ENCODE measurements at regions not wholly inside any gene's neighbourhood (a gene's known extent, or its start where the extent isn't known, plus 50 kb on each side); places are given as distances from the start of the nearest gene placed in this dataset.
"Not testable (repeated sequence)": the region's sequence is repeated elsewhere in the genome, so short reads cannot be mapped to it uniquely, and the experiment has no call there.

DNA sequence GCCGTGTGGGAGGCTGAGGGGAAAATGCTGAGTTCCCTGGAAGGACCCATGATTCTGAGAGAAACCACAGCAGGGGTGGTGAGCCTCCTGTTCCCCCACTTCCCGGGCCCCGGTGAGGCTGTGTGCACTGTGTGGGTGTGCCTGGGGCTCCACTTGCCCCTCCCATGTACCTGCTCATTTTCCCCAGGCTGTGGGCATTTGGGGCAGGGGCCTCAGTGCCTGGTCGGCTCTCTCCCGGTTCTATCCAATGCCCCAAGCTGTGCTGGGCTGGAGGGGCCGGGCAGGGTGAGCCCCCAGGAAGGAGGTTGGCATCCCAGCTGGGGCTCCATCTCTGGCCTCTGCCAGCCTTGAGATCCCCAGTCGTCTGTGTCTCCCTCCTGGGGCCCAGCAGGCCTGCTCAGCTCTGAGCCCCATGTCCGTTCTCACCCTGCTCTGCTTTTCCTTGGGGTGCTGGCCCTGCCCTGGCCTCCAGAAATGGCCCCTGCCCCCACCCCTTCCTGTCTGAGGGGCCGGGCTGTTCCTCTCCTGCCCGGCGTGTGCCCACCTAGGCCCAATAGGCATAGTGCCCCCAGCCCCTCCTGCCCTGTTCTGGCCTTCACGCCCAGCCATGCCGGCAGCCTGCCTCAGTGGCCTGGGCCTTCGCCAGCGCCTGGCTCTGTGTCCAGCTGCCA lies 80.1 kb downstream of the TMEM121 start:
- WGBS, 2 donors: 71 to 74% methylated on average over 10 to 15 of the region's 15 CpGs

GRCh38 chr14:105607025-105607424 lies 80.6 kb downstream of the TMEM121 start:
- 72 to 74% methylated on average over 11 to 15 of the region's 16 CpGs for WGBS, 2 donors

More for the DNA sequence above, 80.1 kb downstream of the TMEM121 start:
- H3K4me1 ChIP-seq (ENCODE audit: control insufficient read depth in 2 of 2, insufficient read depth in 2 of 2, low read length in 1 of 2); H3K4me3 ChIP-seq (ENCODE audit: low read depth in 1 of 2, low read length in 2 of 2); H3K9me3 ChIP-seq (ENCODE audit: control insufficient read depth in 2 of 2, insufficient read depth in 1 of 2, low read depth in 1 of 2, low read length in 1 of 2); H3K27ac ChIP-seq (ENCODE audit: low read depth in 2 of 2, low read length in 1 of 2); H3K36me3 ChIP-seq (ENCODE audit: control insufficient read depth in 2 of 2, insufficient read depth in 2 of 2, low read length in 1 of 2); H3K27me3 ChIP-seq (ENCODE audit: control insufficient read depth in 1 of 2, insufficient read depth in 2 of 2, low read length in 2 of 2): not testable (repeated sequence)

DNA sequence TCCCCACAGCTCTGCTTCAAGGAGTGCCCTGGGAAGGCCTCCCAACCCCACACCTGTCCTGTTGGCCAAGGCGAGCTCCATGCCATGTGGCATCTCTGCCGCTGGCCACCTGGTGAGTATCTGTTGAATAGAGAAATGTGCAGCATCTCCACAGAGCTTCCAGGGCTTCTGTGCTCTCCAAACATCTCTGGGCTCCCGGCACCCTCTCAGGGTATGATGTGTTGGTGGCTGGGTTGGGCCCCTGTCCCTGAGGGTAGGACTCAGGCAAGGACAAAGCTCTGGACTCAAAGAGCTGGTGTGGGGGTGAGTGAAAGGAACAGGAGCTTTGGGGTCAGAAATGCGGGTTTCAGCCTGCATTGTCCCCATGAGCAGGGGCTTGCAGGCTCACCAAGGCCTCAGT lies 88.6 kb downstream of the TMEM121 start:
- H3K27me3 ChIP-seq (ENCODE audit: control insufficient read depth in 1 of 2, insufficient read depth in 2 of 2, low read length in 2 of 2); H3K4me3 ChIP-seq (ENCODE audit: low read depth in 1 of 2, low read length in 2 of 2); H3K4me1 ChIP-seq (ENCODE audit: control insufficient read depth in 2 of 2, insufficient read depth in 2 of 2, low read length in 1 of 2); H3K36me3 ChIP-seq (ENCODE audit: control insufficient read depth in 2 of 2, insufficient read depth in 2 of 2, low read length in 1 of 2); H3K27ac ChIP-seq (ENCODE audit: low read depth in 2 of 2, low read length in 1 of 2); H3K9me3 ChIP-seq (ENCODE audit: control insufficient read depth in 2 of 2, insufficient read depth in 1 of 2, low read depth in 1 of 2, low read length in 1 of 2): not testable (repeated sequence)
- WGBS, 2 donors: 73 to 75% methylated on average over 1 to 2 of the region's 4 CpGs

More at GRCh38 chr14:105607025-105607424, 80.6 kb downstream of the TMEM121 start:
- H3K4me3 ChIP-seq (ENCODE audit: low read depth in 1 of 2, low read length in 2 of 2); H3K27me3 ChIP-seq (ENCODE audit: control insufficient read depth in 1 of 2, insufficient read depth in 2 of 2, low read length in 2 of 2); H3K36me3 ChIP-seq (ENCODE audit: control insufficient read depth in 2 of 2, insufficient read depth in 2 of 2, low read length in 1 of 2); H3K4me1 ChIP-seq (ENCODE audit: control insufficient read depth in 2 of 2, insufficient read depth in 2 of 2, low read length in 1 of 2); H3K9me3 ChIP-seq (ENCODE audit: control insufficient read depth in 2 of 2, insufficient read depth in 1 of 2, low read depth in 1 of 2, low read length in 1 of 2); H3K27ac ChIP-seq (ENCODE audit: low read depth in 2 of 2, low read length in 1 of 2): not testable (repeated sequence)

DNA sequence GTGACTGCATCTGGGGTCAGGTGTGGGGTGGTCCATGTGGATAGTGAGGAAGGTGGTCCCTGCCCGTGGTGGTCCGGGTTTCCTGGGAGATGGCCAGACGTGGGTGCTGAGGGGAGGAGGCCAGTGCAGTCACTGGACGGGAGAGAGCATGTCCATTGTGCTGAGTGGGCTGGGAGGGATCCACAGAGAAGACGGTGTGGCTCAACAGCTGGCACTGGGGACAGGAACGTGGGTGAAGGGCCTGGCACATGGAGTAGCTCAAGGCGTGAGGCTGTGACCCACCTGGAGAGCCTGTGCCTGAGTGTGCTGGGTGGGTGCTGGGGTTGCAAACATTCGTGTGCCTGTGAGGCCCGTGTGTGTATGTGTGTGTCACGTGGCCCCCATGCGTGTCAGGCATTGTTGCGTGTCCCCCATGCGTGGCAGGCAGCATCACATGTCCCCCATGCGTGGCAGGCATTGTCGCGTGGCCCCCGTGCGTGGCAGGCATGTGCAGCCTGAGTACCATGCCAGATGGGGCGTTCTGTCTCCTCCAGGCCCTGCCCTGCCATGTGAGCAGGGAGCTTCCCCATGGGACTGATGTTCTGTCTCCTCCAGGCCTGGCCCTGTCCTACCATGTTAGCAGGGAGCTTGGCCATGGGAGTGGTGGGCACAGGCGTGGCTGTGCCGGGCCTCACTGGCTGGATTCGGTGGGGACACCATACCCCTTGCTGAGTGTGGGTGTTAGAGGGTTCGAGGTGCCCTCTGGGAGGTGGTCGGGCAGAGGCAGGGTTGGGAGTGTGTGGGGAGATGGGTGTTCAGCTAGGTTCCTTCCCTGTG lies 89.8 kb downstream of the TMEM121 start:
- 72 to 78% methylated on average over 20 to 24 of the region's 24 CpGs for WGBS, 2 donors
- not testable (repeated sequence) for H3K4me1 ChIP-seq (ENCODE audit: control insufficient read depth in 2 of 2, insufficient read depth in 2 of 2, low read length in 1 of 2); H3K27me3 ChIP-seq (ENCODE audit: control insufficient read depth in 1 of 2, insufficient read depth in 2 of 2, low read length in 2 of 2); H3K4me3 ChIP-seq (ENCODE audit: low read depth in 1 of 2, low read length in 2 of 2); H3K36me3 ChIP-seq (ENCODE audit: control insufficient read depth in 2 of 2, insufficient read depth in 2 of 2, low read length in 1 of 2); H3K9me3 ChIP-seq (ENCODE audit: control insufficient read depth in 2 of 2, insufficient read depth in 1 of 2, low read depth in 1 of 2, low read length in 1 of 2); H3K27ac ChIP-seq (ENCODE audit: low read depth in 2 of 2, low read length in 1 of 2)

GRCh38 chr14:105616802-105617192 lies 90.4 kb downstream of the TMEM121 start:
- Histone ChIP-seq H3K4me3 (ENCODE audit: low read depth in 1 of 2, low read length in 2 of 2) (no peak overlapping the region), H3K27me3 (ENCODE audit: control insufficient read depth in 1 of 2, insufficient read depth in 2 of 2, low read length in 2 of 2) (no peaks in the 10 kb centered on the region), H3K9me3 (ENCODE audit: control insufficient read depth in 2 of 2, insufficient read depth in 1 of 2, low read depth in 1 of 2, low read length in 1 of 2) (peaks cover 0 to 7% of the 10 kb centered on the region in 2 donors), H3K4me1 (ENCODE audit: control insufficient read depth in 2 of 2, insufficient read depth in 2 of 2, low read length in 1 of 2) (peaks cover 0 to 3% of the 10 kb centered on the region in 2 donors), H3K27ac (ENCODE audit: low read depth in 2 of 2, low read length in 1 of 2) (no peak overlapping the region), H3K36me3 (ENCODE audit: control insufficient read depth in 2 of 2, insufficient read depth in 2 of 2, low read length in 1 of 2) (no peaks in the 10 kb centered on the region)
- WGBS, 2 donors: 61 to 69% methylated on average over 8 of the region's 8 CpGs

GRCh38 chr14:105617201-105617777 lies 90.9 kb downstream of the TMEM121 start:
- Histone ChIP-seq H3K9me3 (ENCODE audit: control insufficient read depth in 2 of 2, insufficient read depth in 1 of 2, low read depth in 1 of 2, low read length in 1 of 2) (peaks cover 0 to 7% of the 10 kb centered on the region in 2 donors), H3K27ac (ENCODE audit: low read depth in 2 of 2, low read length in 1 of 2) (no peak overlapping the region), H3K36me3 (ENCODE audit: control insufficient read depth in 2 of 2, insufficient read depth in 2 of 2, low read length in 1 of 2) (no peaks in the 10 kb centered on the region), H3K4me3 (ENCODE audit: low read depth in 1 of 2, low read length in 2 of 2) (no peak overlapping the region), H3K27me3 (ENCODE audit: control insufficient read depth in 1 of 2, insufficient read depth in 2 of 2, low read length in 2 of 2) (no peaks in the 10 kb centered on the region), H3K4me1 (ENCODE audit: control insufficient read depth in 2 of 2, insufficient read depth in 2 of 2, low read length in 1 of 2) (peaks cover 0 to 3% of the 10 kb centered on the region in 2 donors)
- 79% methylated on average over 7 of the region's 7 CpGs for WGBS, 2 donors

DNA sequence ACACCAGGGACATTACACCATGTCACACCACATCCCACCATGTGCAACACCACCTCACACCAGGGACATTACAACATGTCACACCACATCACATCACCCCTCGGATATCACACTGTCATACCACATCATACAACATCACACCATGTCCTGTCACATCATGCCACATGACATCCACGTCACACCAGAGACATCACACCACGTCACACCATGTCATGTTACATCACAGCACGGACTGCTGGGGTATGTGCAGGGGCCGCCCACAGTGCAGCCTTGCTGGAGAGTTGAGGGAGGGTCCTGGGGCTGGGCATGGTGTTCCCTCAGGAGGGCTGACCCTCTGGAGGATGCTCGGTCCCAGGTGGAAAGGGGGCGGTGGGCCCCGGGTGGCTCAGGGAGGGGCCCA lies 91.4 kb downstream of the TMEM121 start:
- H3K4me1 ChIP-seq (ENCODE audit: control insufficient read depth in 2 of 2, insufficient read depth in 2 of 2, low read length in 1 of 2); H3K9me3 ChIP-seq (ENCODE audit: control insufficient read depth in 2 of 2, insufficient read depth in 1 of 2, low read depth in 1 of 2, low read length in 1 of 2); H3K4me3 ChIP-seq (ENCODE audit: low read depth in 1 of 2, low read length in 2 of 2); H3K36me3 ChIP-seq (ENCODE audit: control insufficient read depth in 2 of 2, insufficient read depth in 2 of 2, low read length in 1 of 2); H3K27me3 ChIP-seq (ENCODE audit: control insufficient read depth in 1 of 2, insufficient read depth in 2 of 2, low read length in 2 of 2); H3K27ac ChIP-seq (ENCODE audit: low read depth in 2 of 2, low read length in 1 of 2): not testable (repeated sequence)
- 66 to 77% methylated on average over 5 of the region's 8 CpGs for WGBS, 2 donors

DNA sequence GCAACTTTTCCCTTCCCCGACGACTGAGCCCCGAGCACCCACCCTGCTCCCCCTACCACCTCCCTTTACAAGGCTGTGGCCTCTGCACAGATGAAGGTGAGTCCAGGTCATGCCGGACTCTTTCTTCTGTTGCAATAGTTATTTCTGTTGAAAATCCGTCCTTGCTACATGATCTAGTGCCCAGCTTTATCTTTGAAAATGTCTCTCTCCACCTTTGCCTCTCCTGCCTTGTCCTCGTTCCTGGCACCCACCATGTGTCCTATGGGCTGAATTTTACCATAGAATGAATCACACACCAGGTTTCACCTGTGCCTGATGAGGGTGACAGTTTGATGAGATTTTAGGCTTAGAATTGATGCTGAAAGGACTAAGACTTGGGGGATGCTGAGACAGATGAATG lies 92.9 kb downstream of the TMEM121 start:
- H3K9me3 ChIP-seq (ENCODE audit: control insufficient read depth in 2 of 2, insufficient read depth in 1 of 2, low read depth in 1 of 2, low read length in 1 of 2); H3K27ac ChIP-seq (ENCODE audit: low read depth in 2 of 2, low read length in 1 of 2); H3K4me3 ChIP-seq (ENCODE audit: low read depth in 1 of 2, low read length in 2 of 2); H3K4me1 ChIP-seq (ENCODE audit: control insufficient read depth in 2 of 2, insufficient read depth in 2 of 2, low read length in 1 of 2); H3K36me3 ChIP-seq (ENCODE audit: control insufficient read depth in 2 of 2, insufficient read depth in 2 of 2, low read length in 1 of 2); H3K27me3 ChIP-seq (ENCODE audit: control insufficient read depth in 1 of 2, insufficient read depth in 2 of 2, low read length in 2 of 2): not testable (repeated sequence)
- WGBS, 2 donors: 63 to 77% methylated on average over 2 to 3 of the region's 6 CpGs

DNA sequence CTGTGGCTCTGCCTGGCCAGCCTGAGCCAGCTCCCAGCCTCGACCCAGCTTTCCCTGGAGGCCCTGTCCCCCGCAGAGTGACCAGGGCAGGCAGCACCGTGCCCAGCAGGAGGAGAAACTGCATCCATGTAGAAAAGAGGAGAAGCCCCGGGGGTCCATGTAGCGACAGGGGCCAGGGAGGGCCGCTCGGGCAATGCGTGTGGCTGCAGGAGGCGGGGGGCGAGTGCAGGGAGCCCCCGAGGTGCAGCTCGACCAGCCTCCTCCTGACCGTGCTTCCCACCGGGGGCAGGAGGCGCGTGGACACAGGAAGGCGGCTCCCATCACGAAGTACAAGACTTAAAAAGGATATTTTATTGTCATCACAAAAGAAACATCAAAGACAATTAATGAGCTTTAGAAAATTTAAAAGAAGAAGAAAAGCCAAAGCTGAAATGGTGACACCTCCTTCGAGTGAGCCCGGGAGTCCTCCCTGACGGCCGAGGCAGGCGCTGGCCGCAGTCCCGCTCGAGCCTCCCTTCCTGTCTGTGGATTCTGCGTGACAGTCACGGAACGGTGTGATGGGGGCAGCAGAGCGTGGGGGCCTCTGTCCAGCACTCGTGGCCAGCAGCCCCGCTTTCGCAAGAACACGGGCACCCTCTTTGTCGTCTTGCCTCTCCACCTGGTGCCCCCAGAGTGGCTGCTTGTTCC lies 93.9 kb downstream of the TMEM121 start:
- 59 to 73% methylated on average over 17 to 23 of the region's 35 CpGs for WGBS, 2 donors

More for the DNA sequence above, 93.9 kb downstream of the TMEM121 start:
- not testable (repeated sequence) for H3K36me3 ChIP-seq (ENCODE audit: control insufficient read depth in 2 of 2, insufficient read depth in 2 of 2, low read length in 1 of 2); H3K9me3 ChIP-seq (ENCODE audit: control insufficient read depth in 2 of 2, insufficient read depth in 1 of 2, low read depth in 1 of 2, low read length in 1 of 2); H3K27me3 ChIP-seq (ENCODE audit: control insufficient read depth in 1 of 2, insufficient read depth in 2 of 2, low read length in 2 of 2); H3K4me3 ChIP-seq (ENCODE audit: low read depth in 1 of 2, low read length in 2 of 2); H3K27ac ChIP-seq (ENCODE audit: low read depth in 2 of 2, low read length in 1 of 2); H3K4me1 ChIP-seq (ENCODE audit: control insufficient read depth in 2 of 2, insufficient read depth in 2 of 2, low read length in 1 of 2)
